ENCODE measurements at regions not wholly inside any gene's neighbourhood (a gene's known extent, or its start where the extent isn't known, plus 50 kb on each side); places are given as distances from the start of the nearest gene placed in this dataset.

DNA sequence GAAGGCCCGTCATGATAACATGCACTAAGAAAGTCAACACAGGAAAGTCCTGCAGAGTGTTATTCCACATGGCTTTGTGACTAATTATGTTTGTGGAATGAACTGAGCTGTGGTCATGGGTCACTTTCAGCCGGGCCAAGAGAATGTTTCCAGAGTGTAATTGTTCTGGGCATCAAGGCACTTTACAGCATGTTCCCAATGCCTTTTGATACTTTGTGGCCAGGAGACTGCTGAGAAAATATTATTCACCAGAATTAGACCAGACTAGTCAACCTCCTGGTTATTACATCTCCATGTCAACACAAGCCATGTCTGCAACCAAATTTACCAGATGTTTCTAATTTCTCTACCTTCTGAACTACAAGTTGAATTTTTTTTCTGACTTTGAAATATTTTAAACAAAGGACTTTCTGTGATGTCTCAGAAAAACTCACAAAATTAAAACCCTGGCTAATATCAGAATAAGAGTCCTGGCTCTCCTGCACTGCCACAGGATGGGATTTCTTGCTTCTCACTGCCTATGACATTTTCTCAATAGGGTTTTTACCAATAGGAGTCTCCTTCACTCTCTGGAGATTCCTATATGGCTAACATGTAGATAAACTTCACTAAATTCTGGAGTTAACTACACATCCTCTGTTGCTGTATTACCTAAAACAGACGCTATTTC is 90.6 kb upstream of the WDR75 start:
- TF ChIP-seq EZH2 (IDR thresholded peaks at IDR 0.05; ENCODE audit: low read length, missing control alignments) (no peak), CTCF (conservative IDR thresholded peaks at IDR 0.05 in 1 of 2, IDR thresholded peaks at IDR 0.05 in 1 of 2; ENCODE audit: low read depth in 1 of 2, low read length in 2 of 2) (no peak)

All from fibroblast of lung (primary cell).